Tibial nerve (tissue), 3 donors: ENCODE measurements at regions not wholly inside any gene's neighbourhood (a gene's known extent, or its start where the extent isn't known, plus 50 kb on each side); places are given as distances from the start of the nearest gene placed in this dataset.

Source experiments
- CTCF ChIP-seq, 5 experiments: fragments of 200-600 bp in 3 of 5; fragments of 450-650 bp in 2 of 5; sonication (generic) in 3 of 5; IDR thresholded peaks; one replicate each; pipeline ENCODE4 v1.5.1; 2016 to 2019; ENCODE audit warnings: antibody characterized with exemption in 5 of 5, mild to moderate bottlenecking in 3 of 5, moderate library complexity in 2 of 5
- POLR2A ChIP-seq, 2 donors: fragments of 450-650 bp; IDR thresholded peaks; one replicate each; pipeline ENCODE4 v1.6.1; 2017; ENCODE audit warnings: antibody characterized with exemption in 2 of 2, mild to moderate bottlenecking in 2 of 2, moderate library complexity in 2 of 2

- TF ChIP-seq CTCF (IDR thresholded peaks at IDR 0.05) (no peak), POLR2A (IDR thresholded peaks at IDR 0.05) (no peak)
Measured at GRCh38 chr5:63690546-63690945, 271.7 kb downstream of the HTR1A start.
